Uterus (tissue), 3 donors: ENCODE measurements at regions not wholly inside any gene's neighbourhood (a gene's known extent, or its start where the extent isn't known, plus 50 kb on each side); places are given as distances from the start of the nearest gene placed in this dataset.

ENCODE experiments used
- DNase-seq, 2 donors: peaks; one replicate each; pipeline ENCODE4 v3.0.0-alpha.2; 2019 to 2020
- H3K27ac ChIP-seq, 2 donors: fragments of 200-600 bp; sonication (generic); 1 replicate in 1 of 2; 2 replicates in 1 of 2; pipeline ENCODE4 v1.5.1; 2016 to 2018
- H3K27me3 ChIP-seq, 2 donors: fragments of 200-600 bp; sonication (generic); one replicate each; pipeline ENCODE4 v1.5.1; 2018 to 2019; ENCODE audit warnings: control low read depth in 1 of 2
- H3K36me3 ChIP-seq, 2 donors: fragments of 200-600 bp; sonication (generic); one replicate each; pipeline ENCODE4 v1.5.1; 2019; ENCODE audit warnings: control low read depth in 1 of 2
- H3K4me1 ChIP-seq, 2 donors: fragments of 200-600 bp; sonication (generic); one replicate each; pipeline ENCODE4 v1.5.1; 2018 to 2019; ENCODE audit warnings: control low read depth in 1 of 2
- H3K4me3 ChIP-seq, 2 donors: fragments of 200-600 bp; sonication (generic); 1 replicate in 1 of 2; 2 replicates in 1 of 2; pipeline ENCODE4 v1.5.1; 2018 to 2019; ENCODE audit warnings: mild to moderate bottlenecking in 1 of 2
- H3K9me3 ChIP-seq, 2 donors: fragments of 200-600 bp; sonication (generic); one replicate each; pipeline ENCODE4 v1.5.1; 2019; ENCODE audit warnings: control low read depth in 1 of 2
- CTCF ChIP-seq, 4 experiments: fragments of 200-600 bp in 2 of 4; fragments of 450-650 bp in 2 of 4; sonication (generic) in 2 of 4; IDR thresholded peaks; one replicate each; pipeline ENCODE4 v1.5.1; 2016 to 2019; ENCODE audit warnings: antibody characterized with exemption in 4 of 4, mild to moderate bottlenecking in 2 of 4, moderate library complexity in 1 of 4
- POLR2A ChIP-seq, 2 donors: fragments of 450-650 bp; IDR thresholded peaks; one replicate each; pipeline ENCODE4 v1.6.1; 2016; ENCODE audit warnings: antibody characterized with exemption in 2 of 2, mild to moderate bottlenecking in 1 of 2, moderate library complexity in 1 of 2
- intact Hi-C: fragments of 100-400 bp; cut with DNase I; formaldehyde crosslinking; loops from one replicate; pipeline ENCODE4 v1.15.1; 2023; ENCODE audit warnings: low total_unique reads
- donor health status: DM: yes; HTN: yes; CAD: no.

GRCh38 chr2:13543550-13543949, 826.8 kb downstream of the TRIB2 start:
- Histone ChIP-seq H3K4me3 (no peak overlapping the region), H3K4me1 (no peaks in the 10 kb centered on the region), H3K27me3 (no peaks in the 10 kb centered on the region), H3K27ac (no peak overlapping the region), H3K9me3 (no peaks in the 10 kb centered on the region), H3K36me3 (no peaks in the 10 kb centered on the region)
- no peak for DNase-seq
- TF ChIP-seq CTCF (IDR thresholded peaks at IDR 0.05) (no peak), POLR2A (IDR thresholded peaks at IDR 0.05) (no peak)
- intact Hi-C loops, result no loop called here

- no peak for DNase-seq
Observed at GRCh38 chr2:13545320-13545719, 828.6 kb downstream of the TRIB2 start.

GRCh38 chr2:13546131-13546530, 829.4 kb downstream of the TRIB2 start:
- H3K9me3 ChIP-seq, result no peaks in the 10 kb centered on the region
- no peaks in the 10 kb centered on the region for H3K4me1 ChIP-seq
- H3K36me3 ChIP-seq, result no peaks in the 10 kb centered on the region
- TF ChIP-seq POLR2A (IDR thresholded peaks at IDR 0.05) (no peak), CTCF (IDR thresholded peaks at IDR 0.05) (no peak)
- no peak overlapping the region for H3K4me3 ChIP-seq
- no peak for DNase-seq
- no peak overlapping the region for H3K27ac ChIP-seq
- no peaks in the 10 kb centered on the region for H3K27me3 ChIP-seq
- intact Hi-C loops, result no loop called here

More at GRCh38 chr2:13545320-13545719, 828.6 kb downstream of the TRIB2 start:
- Histone ChIP-seq H3K27ac (no peak overlapping the region), H3K27me3 (no peaks in the 10 kb centered on the region), H3K36me3 (no peaks in the 10 kb centered on the region), H3K4me1 (no peaks in the 10 kb centered on the region), H3K9me3 (no peaks in the 10 kb centered on the region), H3K4me3 (no peak overlapping the region)
- TF ChIP-seq POLR2A (IDR thresholded peaks at IDR 0.05), result no peak
- no peak for TF ChIP-seq CTCF (IDR thresholded peaks at IDR 0.05)
- intact Hi-C loops, result no loop called here

- intact Hi-C loops, result no loop called here
- no peak overlapping the region for H3K27ac ChIP-seq
Observed at GRCh38 chr2:13550285-13551231, 833.8 kb downstream of the TRIB2 start.

More at GRCh38 chr2:13550285-13551231, 833.8 kb downstream of the TRIB2 start:
- Histone ChIP-seq H3K36me3 (no peaks in the 10 kb centered on the region), H3K27me3 (no peaks in the 10 kb centered on the region), H3K9me3 (no peaks in the 10 kb centered on the region), H3K4me1 (no peaks in the 10 kb centered on the region), H3K4me3 (no peak overlapping the region)
- DNase-seq, result no peak
- TF ChIP-seq POLR2A (IDR thresholded peaks at IDR 0.05) (no peak), CTCF (IDR thresholded peaks at IDR 0.05) (no peak)
